OCI-LY3 (cell line): ENCODE measurements at regions not wholly inside any gene's neighbourhood (a gene's known extent, or its start where the extent isn't known, plus 50 kb on each side); places are given as distances from the start of the nearest gene placed in this dataset.

Experiments used
- CTCF ChIP-seq: fragments of 200-600, 300-600 bp; sonication (generic); IDR thresholded peaks from 2 replicates; pipeline ENCODE4 v1.5.1; 2014; ENCODE audit warnings: antibody characterized with exemption, low read length, low read depth
- EZH2phosphoT487 ChIP-seq: fragments of 200-600 bp; shearing (Covaris generic); IDR thresholded peaks from 2 replicates; pipeline ENCODE4 v1.6.1; 2018; ENCODE audit warnings: antibody characterized with exemption, mixed run types, low read depth

- TF ChIP-seq CTCF (no peak), EZH2phosphoT487 (no peak)
Measured at GRCh38 chr1:42002220-42002619, 83.5 kb upstream of the HIVEP3 start.
